ENCODE measurements at regions not wholly inside any gene's neighbourhood (a gene's known extent, or its start where the extent isn't known, plus 50 kb on each side); places are given as distances from the start of the nearest gene placed in this dataset.

GRCh38 chr6:126913651-126914050 lies 204.8 kb upstream of the RSPO3 start:
- H4K20me1 ChIP-seq (ENCODE audit: insufficient read depth): no peaks in the 10 kb centered on the region
- intact Hi-C loops (cut with micrococcal nuclease): no loop called here
- no peak overlapping the region for H3K27ac ChIP-seq (ENCODE audit: low read depth, low read length)
- ChIA-PET POLR2A (no interaction called here), RAD21 (ENCODE audit: low non-redundant PET in 1 of 2, low total read pairs in 2 of 2, uncharacterized antibody in 2 of 2, unreplicated experiment in 2 of 2) (no interaction called here), CTCF (no interaction called here)
- BruUV-seq (replicated peaks): no TSS peak
- H3K4me3 ChIP-seq (replicated peaks in 1 of 2; ENCODE audit: low read depth in 1 of 2, low read length in 2 of 2): no peak overlapping the region
- no peak for DNase-seq (ENCODE audit: low read depth, low spot score)
- TF ChIP-seq EGR1 (IDR thresholded peaks at IDR 0.05; ENCODE audit: low read depth): no peak
- TF ChIP-seq CBX3 (IDR thresholded peaks at IDR 0.05; ENCODE audit: low read depth): no peak
- TF ChIP-seq EZH2phosphoT487 (IDR thresholded peaks at IDR 0.05; ENCODE audit: borderline replicate concordance): no peak
- no peak for TF ChIP-seq SIN3A (IDR thresholded peaks at IDR 0.05; ENCODE audit: low read depth)
- TF ChIP-seq, protein P1, sequence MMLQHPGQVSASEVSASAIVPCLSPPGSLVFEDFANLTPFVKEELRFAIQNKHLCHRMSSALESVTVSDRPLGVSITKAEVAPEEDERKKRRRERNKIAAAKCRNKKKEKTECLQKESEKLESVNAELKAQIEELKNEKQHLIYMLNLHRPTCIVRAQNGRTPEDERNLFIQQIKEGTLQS (IDR thresholded peaks at IDR 0.05): no peak
- no peak overlapping the region for H3K4me2 ChIP-seq (ENCODE audit: low read length)
- H3K27me3 ChIP-seq (ENCODE audit: insufficient read depth, low read length): peaks cover 4% of the 10 kb centered on the region; the same call in 1 of the 2 replicates
- H2AFZ ChIP-seq (ENCODE audit: low read depth, low read length, poor library complexity, severe bottlenecking): no peak overlapping the region
- no peaks in the 10 kb centered on the region for H3K79me2 ChIP-seq (ENCODE audit: insufficient read depth, low read length)
- H3K4me1 ChIP-seq (ENCODE audit: control insufficient read depth in 1 of 2, insufficient read depth in 2 of 2, low read length in 2 of 2): no peaks in the 10 kb centered on the region
- ATAC-seq: no peak
- H3K36me3 ChIP-seq (ENCODE audit: control insufficient read depth in 1 of 2, insufficient read depth in 2 of 2, low read length in 2 of 2): no peaks in the 10 kb centered on the region
- no peaks in the 10 kb centered on the region for H3K9me3 ChIP-seq (ENCODE audit: control insufficient read depth in 1 of 2, insufficient read depth in 1 of 2, low read depth in 1 of 2, low read length in 2 of 2)
- no peak overlapping the region for H3K9ac ChIP-seq (ENCODE audit: low read length)
- no peaks in the 10 kb centered on the region for H3K9me2 ChIP-seq (ENCODE audit: insufficient read depth)

DNA sequence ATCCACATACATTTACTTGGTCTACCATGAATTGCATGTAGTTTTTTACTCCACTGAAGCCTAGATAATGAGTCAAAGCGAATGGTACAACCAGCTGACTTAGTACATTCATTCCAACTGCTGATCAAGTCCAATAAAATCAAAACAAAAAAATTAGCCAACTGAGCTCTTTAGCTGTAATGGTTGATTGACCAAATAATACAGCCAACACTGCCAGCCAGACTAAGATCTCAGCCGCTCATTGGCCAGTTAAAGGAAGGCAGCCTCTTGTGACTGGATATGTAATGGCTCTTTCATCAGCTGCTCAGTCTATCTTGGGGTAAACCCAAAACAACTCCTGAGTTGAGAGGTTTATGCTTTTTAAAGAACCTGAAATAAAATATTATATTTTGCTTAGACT lies 204.3 kb upstream of the RSPO3 start:
- BruUV-seq (replicated peaks): no TSS peak
- H3K9me3 ChIP-seq (ENCODE audit: control insufficient read depth in 1 of 2, insufficient read depth in 1 of 2, low read depth in 1 of 2, low read length in 2 of 2): no peaks in the 10 kb centered on the region
- no peaks in the 10 kb centered on the region for H4K20me1 ChIP-seq (ENCODE audit: insufficient read depth)
- no peak overlapping the region for H3K9ac ChIP-seq (ENCODE audit: low read length)
- no peaks in the 10 kb centered on the region for H3K9me2 ChIP-seq (ENCODE audit: insufficient read depth)
- no peaks in the 10 kb centered on the region for H3K79me2 ChIP-seq (ENCODE audit: insufficient read depth, low read length)
- no peaks in the 10 kb centered on the region for H3K36me3 ChIP-seq (ENCODE audit: control insufficient read depth in 1 of 2, insufficient read depth in 2 of 2, low read length in 2 of 2)
- no peak overlapping the region for H3K4me2 ChIP-seq (ENCODE audit: low read length)
- no peaks in the 10 kb centered on the region for H3K4me1 ChIP-seq (ENCODE audit: control insufficient read depth in 1 of 2, insufficient read depth in 2 of 2, low read length in 2 of 2)
- ATAC-seq (no peak), DNase-seq (ENCODE audit: low read depth, low spot score) (no peak)
- intact Hi-C loops (cut with micrococcal nuclease): no loop called here
- ChIA-PET POLR2A (interaction anchor here (0.6 kb wide), 1 partner anchor 149 kb away, joined by 3 read pairs; no protein-coding TSS in a partner anchor), RAD21 (ENCODE audit: low non-redundant PET in 1 of 2, low total read pairs in 2 of 2, uncharacterized antibody in 2 of 2, unreplicated experiment in 2 of 2) (no interaction called here), CTCF (no interaction called here)
- TF ChIP-seq CEBPB (IDR thresholded peaks at IDR 0.05; ENCODE audit: low read depth) (no peak), ZNF274 (IDR thresholded peaks at IDR 0.05; ENCODE audit: low read depth, low read length) (no peak), CTCF (IDR thresholded peaks at IDR 0.05 in 2 of 3, conservative IDR thresholded peaks at IDR 0.05 in 1 of 3; ENCODE audit: borderline replicate concordance in 1 of 3, insufficient read depth in 1 of 3, low read depth in 2 of 3, low read length in 2 of 3) (no peak), TCF7L2 (IDR thresholded peaks at IDR 0.05; ENCODE audit: borderline replicate concordance, extremely low read depth, insufficient read depth, insufficient read length) (no peak), RAD21 (IDR thresholded peaks at IDR 0.05; ENCODE audit: low read depth) (no peak), EZH2phosphoT487 (IDR thresholded peaks at IDR 0.05; ENCODE audit: borderline replicate concordance) (no peak), EGR1 (IDR thresholded peaks at IDR 0.05; ENCODE audit: low read depth) (no peak), ZFX (IDR thresholded peaks at IDR 0.05) (no peak), JUND (IDR thresholded peaks at IDR 0.05) (no peak)
- H3K4me3 ChIP-seq (replicated peaks in 1 of 2; ENCODE audit: low read depth in 1 of 2, low read length in 2 of 2): no peak overlapping the region
- no peak overlapping the region for H2AFZ ChIP-seq (ENCODE audit: low read depth, low read length, poor library complexity, severe bottlenecking)
- H3K27ac ChIP-seq (ENCODE audit: low read depth, low read length): no peak overlapping the region
- peaks cover 4% of the 10 kb centered on the region; the same call in 1 of the 2 replicates for H3K27me3 ChIP-seq (ENCODE audit: insufficient read depth, low read length)
